Endothelial cell of umbilical vein (primary cell): ENCODE measurements at regions not wholly inside any gene's neighbourhood (a gene's known extent, or its start where the extent isn't known, plus 50 kb on each side); places are given as distances from the start of the nearest gene placed in this dataset.

ENCODE experiments used
- POLR2A ChIP-seq: IDR thresholded peaks from 2 replicates; pipeline ENCODE4 v1.6.1; 2012; ENCODE audit warnings: low read depth, mild to moderate bottlenecking, control low read depth, low read length
- POLR2AphosphoS5 ChIP-seq: IDR thresholded peaks from 2 replicates; pipeline ENCODE4 v1.6.1; 2012; ENCODE audit warnings: low read depth, mild to moderate bottlenecking, control low read depth, low read length, moderate library complexity; ENCODE audit not compliant: insufficient read depth
- TF ChIP-seq, protein P1 (sequence below), 2 donors: IDR thresholded peaks; 1 replicate in 1 of 2; 2 replicates in 1 of 2; pipeline ENCODE4 v1.5.1; 2011; ENCODE audit warnings: low read length in 2 of 2, mild to moderate bottlenecking in 2 of 2, moderate library complexity in 2 of 2, control low read depth in 1 of 2, inconsistent platforms in 1 of 2, low read depth in 1 of 2; ENCODE audit not compliant: insufficient read depth in 1 of 2; ENCODE audit errors: extremely low read depth in 1 of 2

DNA sequence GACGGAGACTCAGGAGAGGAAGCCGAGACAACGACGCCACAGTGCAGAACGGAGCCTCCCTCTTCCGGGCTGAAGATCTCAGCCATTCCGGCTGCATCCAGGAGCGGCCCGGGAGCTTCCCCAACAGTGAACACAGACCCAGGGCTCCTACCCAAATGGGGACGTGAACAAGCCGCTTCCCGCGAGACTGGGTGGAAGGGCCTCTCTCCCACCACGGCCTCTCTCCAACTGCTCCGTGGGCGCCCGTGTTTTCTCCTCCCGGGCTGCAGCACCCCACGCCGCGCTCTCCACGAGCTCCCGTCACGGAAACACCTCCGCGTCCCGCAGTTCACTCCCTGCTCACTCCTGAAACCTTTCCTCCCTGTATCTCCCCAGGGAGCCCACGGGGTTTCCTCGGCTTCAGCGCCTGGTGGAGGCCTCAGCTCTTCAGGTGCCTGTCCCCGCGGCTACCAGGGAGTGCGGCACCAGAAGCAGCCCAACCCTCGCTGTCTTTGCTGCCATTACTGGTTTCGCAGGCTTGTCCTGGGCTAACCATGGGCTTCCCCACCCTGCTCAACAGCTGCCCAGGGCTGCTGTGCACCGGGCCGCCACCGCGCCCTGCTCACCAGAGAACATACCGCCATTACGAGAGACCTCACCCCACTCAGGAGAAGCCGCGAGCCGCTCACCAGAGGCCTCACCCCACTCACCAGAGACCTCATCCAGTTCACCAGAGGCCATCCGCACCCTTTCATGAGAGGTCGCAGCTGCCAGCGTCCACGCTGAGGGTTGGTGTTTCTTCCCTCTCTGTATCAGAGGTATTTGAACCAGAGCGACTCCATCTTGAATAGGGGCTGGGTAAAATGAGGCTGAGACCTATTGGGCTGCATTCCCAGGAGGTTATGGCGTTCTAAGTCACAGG lies 922.8 kb downstream of the QKI start:
- TF ChIP-seq POLR2AphosphoS5 (no peak), POLR2A (no peak)
- TF ChIP-seq, protein P1, sequence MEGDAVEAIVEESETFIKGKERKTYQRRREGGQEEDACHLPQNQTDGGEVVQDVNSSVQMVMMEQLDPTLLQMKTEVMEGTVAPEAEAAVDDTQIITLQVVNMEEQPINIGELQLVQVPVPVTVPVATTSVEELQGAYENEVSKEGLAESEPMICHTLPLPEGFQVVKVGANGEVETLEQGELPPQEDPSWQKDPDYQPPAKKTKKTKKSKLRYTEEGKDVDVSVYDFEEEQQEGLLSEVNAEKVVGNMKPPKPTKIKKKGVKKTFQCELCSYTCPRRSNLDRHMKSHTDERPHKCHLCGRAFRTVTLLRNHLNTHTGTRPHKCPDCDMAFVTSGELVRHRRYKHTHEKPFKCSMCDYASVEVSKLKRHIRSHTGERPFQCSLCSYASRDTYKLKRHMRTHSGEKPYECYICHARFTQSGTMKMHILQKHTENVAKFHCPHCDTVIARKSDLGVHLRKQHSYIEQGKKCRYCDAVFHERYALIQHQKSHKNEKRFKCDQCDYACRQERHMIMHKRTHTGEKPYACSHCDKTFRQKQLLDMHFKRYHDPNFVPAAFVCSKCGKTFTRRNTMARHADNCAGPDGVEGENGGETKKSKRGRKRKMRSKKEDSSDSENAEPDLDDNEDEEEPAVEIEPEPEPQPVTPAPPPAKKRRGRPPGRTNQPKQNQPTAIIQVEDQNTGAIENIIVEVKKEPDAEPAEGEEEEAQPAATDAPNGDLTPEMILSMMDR (IDR thresholded peaks at IDR 0.05; ENCODE audit: extremely low read depth in 1 of 2, insufficient read depth in 1 of 2, low read depth in 1 of 2, low read length in 2 of 2), result no peak
